SW480 (cell line): ENCODE measurements at regions not wholly inside any gene's neighbourhood (a gene's known extent, or its start where the extent isn't known, plus 50 kb on each side); places are given as distances from the start of the nearest gene placed in this dataset.

Source experiments
- DNase-seq: peaks from one replicate; pipeline ENCODE4 v3.0.0-alpha.2; 2016; ENCODE audit warnings: low spot score

GRCh38 chr2:11016735-11017388, 105.1 kb downstream of the KCNF1 start:
- DNase-seq = no peak

GRCh38 chr2:11017921-11018320, 106.2 kb downstream of the KCNF1 start:
- DNase-seq = no peak

- DNase-seq = no peak
Measured at GRCh38 chr2:11018651-11019185, 107.0 kb downstream of the KCNF1 start.

GRCh38 chr2:11019614-11020013, 107.9 kb downstream of the KCNF1 start:
- no peak for DNase-seq

- no peak for DNase-seq
Measured at GRCh38 chr2:11022064-11022463, 110.3 kb downstream of the KCNF1 start.

GRCh38 chr2:11022591-11023273, 111.0 kb downstream of the KCNF1 start:
- peak; percentile 65 for DNase-seq

- no peak for DNase-seq
Measured at GRCh38 chr2:11023326-11024258, 111.9 kb downstream of the KCNF1 start.

- no peak for DNase-seq
Measured at GRCh38 chr2:11024259-11024645, 112.5 kb downstream of the KCNF1 start.

GRCh38 chr2:11024687-11025086, 113.0 kb downstream of the KCNF1 start:
- DNase-seq = no peak

- DNase-seq = no peak
Measured at GRCh38 chr2:11026286-11026921, 114.7 kb downstream of the KCNF1 start.

GRCh38 chr2:11027195-11027594, 115.5 kb downstream of the KCNF1 start:
- DNase-seq = no peak

GRCh38 chr2:11028407-11028916, 116.7 kb downstream of the KCNF1 start:
- no peak for DNase-seq

GRCh38 chr2:11029136-11029535, 117.4 kb downstream of the KCNF1 start:
- DNase-seq = no peak

GRCh38 chr2:11030036-11030435, 118.3 kb downstream of the KCNF1 start:
- DNase-seq = no peak

- no peak for DNase-seq
Measured at GRCh38 chr2:11030909-11031308, 119.2 kb downstream of the KCNF1 start.

GRCh38 chr2:11031876-11032275, 120.1 kb downstream of the KCNF1 start:
- no peak for DNase-seq

- DNase-seq = no peak
Measured at GRCh38 chr2:11032396-11032795, 120.7 kb downstream of the KCNF1 start.

- DNase-seq = no peak
Measured at GRCh38 chr2:11033114-11033513, 121.4 kb downstream of the KCNF1 start.

- no peak for DNase-seq
Measured at GRCh38 chr2:11038641-11039040, 116.6 kb upstream of the SLC66A3 start.

GRCh38 chr2:11040992-11041391, 114.3 kb upstream of the SLC66A3 start:
- no peak for DNase-seq

- DNase-seq = no peak
Measured at GRCh38 chr2:11042841-11043240, 112.4 kb upstream of the SLC66A3 start.

- no peak for DNase-seq
Measured at GRCh38 chr2:11043245-11043644, 112.0 kb upstream of the SLC66A3 start.
